ENCODE measurements at regions not wholly inside any gene's neighbourhood (a gene's known extent, or its start where the extent isn't known, plus 50 kb on each side); places are given as distances from the start of the nearest gene placed in this dataset.

- TF ChIP-seq RAD21 (IDR thresholded peaks at IDR 0.05 in 1 of 2, conservative IDR thresholded peaks at IDR 0.05 in 1 of 2; ENCODE audit: low read depth in 2 of 2, low read length in 2 of 2) (peak; percentile 19 to 27; a peak in 2 of 4 replicates), YY1 (IDR thresholded peaks at IDR 0.05; ENCODE audit: low read depth, low read length) (no peak), ASH2L (IDR thresholded peaks at IDR 0.05; ENCODE audit: low read length) (no peak), SIRT6 (IDR thresholded peaks at IDR 0.05; ENCODE audit: low read length) (no peak), SIN3A (conservative IDR thresholded peaks at IDR 0.05 in 1 of 2, IDR thresholded peaks at IDR 0.05 in 1 of 2; ENCODE audit: low read depth in 1 of 2, low read length in 2 of 2) (no peak), CTCF (IDR thresholded peaks at IDR 0.05; ENCODE audit: control extremely low read depth in 1 of 3, insufficient read depth in 1 of 3, low read depth in 1 of 3, low read length in 3 of 3) (peak in 2 of 3 experiments; percentile 11 to 24; a peak in 1 of 4 replicates), RFX5 (IDR thresholded peaks at IDR 0.05; ENCODE audit: borderline replicate concordance, low read depth, low read length) (no peak)
Measured at GRCh38 chr18:56326336-56327072, 311.9 kb downstream of the TXNL1 start (continued).

Measured in H1 (cell line).